Smooth muscle cell (in vitro differentiated cells): ENCODE measurements at regions not wholly inside any gene's neighbourhood (a gene's known extent, or its start where the extent isn't known, plus 50 kb on each side); places are given as distances from the start of the nearest gene placed in this dataset.

ENCODE experiments used
- DNase-seq: peaks from one replicate; lab custom pipeline; 2025; ENCODE audit not compliant: unreplicated experiment; lab: John Stamatoyannopoulos, UW
- H2AFZ ChIP-seq: fragments of 200-600 bp; sonication (generic); 2 replicates; pipeline ENCODE4 v1.6.0; 2016; ENCODE audit warnings: antibody characterized with exemption, low read depth, mild to moderate bottlenecking
- H3F3A ChIP-seq: fragments of 200-600 bp; sonication (generic); 2 replicates; pipeline ENCODE4 v1.6.0; 2017; ENCODE audit warnings: antibody characterized with exemption, low read depth
- H3K27ac ChIP-seq: fragments of 200-600 bp; sonication (generic); 2 replicates; pipeline ENCODE4 v1.5.1; 2016; ENCODE audit warnings: low read depth, mild to moderate bottlenecking
- H3K27me3 ChIP-seq: fragments of 200-600 bp; sonication (generic); 2 replicates; pipeline ENCODE4 v1.6.1; 2016; ENCODE audit warnings: low read depth, mild to moderate bottlenecking
- H3K36me3 ChIP-seq: fragments of 200-600 bp; sonication (generic); 2 replicates; pipeline ENCODE4 v1.5.1; 2016; ENCODE audit warnings: low read depth
- H3K4me1 ChIP-seq: fragments of 200-600 bp; sonication (generic); 2 replicates; pipeline ENCODE4 v1.5.1; 2016; ENCODE audit warnings: low read depth
- H3K4me2 ChIP-seq: fragments of 200-600 bp; sonication (generic); 2 replicates; pipeline ENCODE4 v1.6.0; 2016; ENCODE audit warnings: mild to moderate bottlenecking
- H3K4me3 ChIP-seq: fragments of 200-600 bp; sonication (generic); 2 replicates; pipeline ENCODE4 v1.5.1; 2016; ENCODE audit warnings: mild to moderate bottlenecking
- H3K79me2 ChIP-seq: fragments of 200-600 bp; sonication (generic); 2 replicates; pipeline ENCODE4 v1.6.0; 2016; ENCODE audit warnings: low read depth, mild to moderate bottlenecking
- H3K9ac ChIP-seq: fragments of 200-600 bp; sonication (generic); 2 replicates; pipeline ENCODE4 v1.6.0; 2016; ENCODE audit warnings: low read depth
- H3K9me3 ChIP-seq: fragments of 200-600 bp; sonication (generic); replicated peaks from 2 replicates; pipeline ENCODE4 v1.5.1; 2016; ENCODE audit warnings: low read depth
- H4K20me1 ChIP-seq: fragments of 200-600 bp; sonication (generic); 2 replicates; pipeline ENCODE4 v1.6.0; 2016; ENCODE audit warnings: low read depth
- WGBS: methylation state at CpG from one replicate; pipeline ENCODE4 v1.1.7; 2016; ENCODE audit warnings: low lambda C conversion rate; 5-methylcytosine and 5-hydroxymethylcytosine counted together
- TF ChIP-seq, protein P1 (sequence below): fragments of 200-600 bp; sonication (generic); IDR thresholded peaks from 2 replicates; pipeline ENCODE4 v1.5.1; 2017; ENCODE audit warnings: borderline replicate concordance, mild to moderate bottlenecking, antibody characterized with exemption; ENCODE audit not compliant: insufficient read depth, poor library complexity, severe bottlenecking

DNA sequence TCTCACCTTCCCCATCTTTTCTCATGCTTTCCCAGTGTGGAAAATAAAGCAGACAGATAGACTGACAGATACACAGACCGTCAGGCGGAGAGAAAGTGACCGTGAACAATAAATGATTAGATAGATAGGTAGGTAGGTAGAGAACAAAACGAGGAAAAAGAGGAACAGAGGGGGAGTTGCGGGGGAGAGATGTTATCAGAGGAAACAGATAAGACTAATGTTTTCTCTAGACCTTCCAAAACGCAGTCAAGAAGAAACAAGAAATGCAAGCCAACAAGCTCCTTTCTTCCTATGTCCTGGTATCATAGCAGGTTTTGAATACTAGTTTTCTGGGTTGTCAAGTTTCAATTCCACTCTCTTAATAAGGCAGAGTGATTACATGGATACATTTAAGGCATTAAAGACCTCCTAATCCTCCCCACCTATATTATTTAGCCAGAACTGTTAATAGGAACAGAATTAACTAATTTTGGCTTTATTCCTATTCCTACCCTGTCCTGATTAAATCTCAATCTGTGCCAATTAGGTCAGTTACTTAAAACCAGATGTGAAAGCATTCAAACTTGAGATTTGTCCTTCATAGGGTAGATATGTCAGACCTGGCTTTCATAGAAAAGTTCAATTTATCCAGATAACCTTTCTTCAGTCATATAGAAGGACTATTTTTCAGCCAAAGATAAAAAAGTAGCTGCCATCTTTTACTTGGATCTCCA lies 89.0 kb upstream of the PTPRR start:
- WGBS: 57% methylated on average over 6 of the region's 6 CpGs
- DNase-seq: no peak
- TF ChIP-seq, protein P1, sequence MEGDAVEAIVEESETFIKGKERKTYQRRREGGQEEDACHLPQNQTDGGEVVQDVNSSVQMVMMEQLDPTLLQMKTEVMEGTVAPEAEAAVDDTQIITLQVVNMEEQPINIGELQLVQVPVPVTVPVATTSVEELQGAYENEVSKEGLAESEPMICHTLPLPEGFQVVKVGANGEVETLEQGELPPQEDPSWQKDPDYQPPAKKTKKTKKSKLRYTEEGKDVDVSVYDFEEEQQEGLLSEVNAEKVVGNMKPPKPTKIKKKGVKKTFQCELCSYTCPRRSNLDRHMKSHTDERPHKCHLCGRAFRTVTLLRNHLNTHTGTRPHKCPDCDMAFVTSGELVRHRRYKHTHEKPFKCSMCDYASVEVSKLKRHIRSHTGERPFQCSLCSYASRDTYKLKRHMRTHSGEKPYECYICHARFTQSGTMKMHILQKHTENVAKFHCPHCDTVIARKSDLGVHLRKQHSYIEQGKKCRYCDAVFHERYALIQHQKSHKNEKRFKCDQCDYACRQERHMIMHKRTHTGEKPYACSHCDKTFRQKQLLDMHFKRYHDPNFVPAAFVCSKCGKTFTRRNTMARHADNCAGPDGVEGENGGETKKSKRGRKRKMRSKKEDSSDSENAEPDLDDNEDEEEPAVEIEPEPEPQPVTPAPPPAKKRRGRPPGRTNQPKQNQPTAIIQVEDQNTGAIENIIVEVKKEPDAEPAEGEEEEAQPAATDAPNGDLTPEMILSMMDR: no peak

DNA sequence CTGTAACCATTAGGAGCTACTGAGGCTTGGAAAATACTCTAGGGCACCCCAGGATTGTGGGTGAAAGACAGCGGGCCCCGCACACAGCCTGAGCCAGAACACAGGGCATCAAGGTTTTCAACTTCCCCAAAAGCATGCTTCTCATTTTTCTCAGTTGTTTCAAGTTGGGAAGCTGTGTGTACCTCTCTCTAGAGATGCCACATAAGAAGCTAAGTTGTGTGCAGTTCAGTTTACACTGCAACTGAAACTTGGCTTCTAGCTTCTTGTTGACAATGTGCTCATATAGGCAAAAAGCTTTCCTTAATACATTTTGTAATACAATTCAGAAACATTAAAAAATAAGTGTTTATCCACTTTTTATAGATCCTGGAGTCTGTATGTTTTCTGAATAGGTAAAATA lies 88.1 kb upstream of the PTPRR start:
- Histone ChIP-seq H3K4me1 (no peaks in the 10 kb centered on the region), H3K4me3 (no peak overlapping the region), H3F3A (no peaks in the 10 kb centered on the region), H4K20me1 (no peaks in the 10 kb centered on the region), H3K9me3 (no peaks in the 10 kb centered on the region), H3K4me2 (no peak overlapping the region), H3K36me3 (no peaks in the 10 kb centered on the region), H3K9ac (no peak overlapping the region), H3K79me2 (no peaks in the 10 kb centered on the region), H3K27me3 (no peaks in the 10 kb centered on the region), H3K27ac (no peak overlapping the region), H2AFZ (no peak overlapping the region)
- WGBS: 100% methylated on average over 2 of the region's 2 CpGs
- no peak for DNase-seq
- TF ChIP-seq, protein P1: no peak

More for the DNA sequence above, 89.0 kb upstream of the PTPRR start:
- no peak overlapping the region for H3K27ac ChIP-seq
- no peaks in the 10 kb centered on the region for H4K20me1 ChIP-seq
- H3K36me3 ChIP-seq: no peaks in the 10 kb centered on the region
- no peaks in the 10 kb centered on the region for H3K9me3 ChIP-seq
- H3K9ac ChIP-seq: no peak overlapping the region
- no peaks in the 10 kb centered on the region for H3K27me3 ChIP-seq
- no peak overlapping the region for H2AFZ ChIP-seq
- no peaks in the 10 kb centered on the region for H3K4me1 ChIP-seq
- H3K79me2 ChIP-seq: no peaks in the 10 kb centered on the region
- no peak overlapping the region for H3K4me2 ChIP-seq
- H3F3A ChIP-seq: no peaks in the 10 kb centered on the region
- no peak overlapping the region for H3K4me3 ChIP-seq

- Histone ChIP-seq H3K9me3 (no peaks in the 10 kb centered on the region), H3K4me2 (no peak overlapping the region), H3F3A (no peaks in the 10 kb centered on the region), H3K36me3 (no peaks in the 10 kb centered on the region), H3K9ac (no peak overlapping the region), H3K27me3 (no peaks in the 10 kb centered on the region), H4K20me1 (no peaks in the 10 kb centered on the region), H3K79me2 (no peaks in the 10 kb centered on the region), H2AFZ (no peak overlapping the region), H3K4me3 (no peak overlapping the region), H3K27ac (no peak overlapping the region), H3K4me1 (no peaks in the 10 kb centered on the region)
- TF ChIP-seq, protein P1: no peak
- no peak for DNase-seq
- 60% methylated on average over 2 of the region's 2 CpGs for WGBS
Observed at GRCh38 chr12:71007781-71008404, 87.4 kb upstream of the PTPRR start.
